Heart left ventricle (tissue), 13 donors: ENCODE measurements at regions not wholly inside any gene's neighbourhood (a gene's known extent, or its start where the extent isn't known, plus 50 kb on each side); places are given as distances from the start of the nearest gene placed in this dataset.

Source experiments
- POLR2A ChIP-seq, 2 donors: fragments of 450-650 bp; IDR thresholded peaks; one replicate each; pipeline ENCODE4 v1.6.1; 2017; ENCODE audit warnings: antibody characterized with exemption in 2 of 2, mild to moderate bottlenecking in 2 of 2, moderate library complexity in 2 of 2
- TF ChIP-seq, protein P1 (sequence below), 12 donors: fragments of 200-600 bp; sonication (generic) in 4 of 12; IDR thresholded peaks; one replicate each; pipeline versions ENCODE4 v1.5.0 to v1.8.0; 2018 to 2022; ENCODE audit warnings: antibody characterized with exemption in 12 of 12, mild to moderate bottlenecking in 5 of 12
- donor health status: ischemic (EF 13 %, LVEDD 7.1; RV severe dilation, severe dysfunction).
- donor health status: DM: no; HTN: yes; CAD: no.
- donor health status: DM: no; HTN: no; CAD: no.
- donor health status: ischemic (EF 25% LVEDD 6.9; RV normal size, moderate dysfunction).
- donor health status: ischemic (EF 25% LVEDD 5.7; RV mildly dilated, moderate dysfunction).
- donor health status: ischemic (EF 35%, LVEDD 5.7; RV mildly dilated, moderate dysfunction).
- donor health status: nonischemic (EF 11% LVEDD 7.7; RV severe dilation, severe dysfunction).
- donor health status: DM: yes; HTN: yes; CAD: no.
- donor health status: PGD.
- donor health status: ischemic (EF 29% LVEDD 5.4; RV normal size, mild dysfunction).
- donor health status: nonischemic (EF 23%, LVEDD 6.1; RV moderate dilation, normal function).

DNA sequence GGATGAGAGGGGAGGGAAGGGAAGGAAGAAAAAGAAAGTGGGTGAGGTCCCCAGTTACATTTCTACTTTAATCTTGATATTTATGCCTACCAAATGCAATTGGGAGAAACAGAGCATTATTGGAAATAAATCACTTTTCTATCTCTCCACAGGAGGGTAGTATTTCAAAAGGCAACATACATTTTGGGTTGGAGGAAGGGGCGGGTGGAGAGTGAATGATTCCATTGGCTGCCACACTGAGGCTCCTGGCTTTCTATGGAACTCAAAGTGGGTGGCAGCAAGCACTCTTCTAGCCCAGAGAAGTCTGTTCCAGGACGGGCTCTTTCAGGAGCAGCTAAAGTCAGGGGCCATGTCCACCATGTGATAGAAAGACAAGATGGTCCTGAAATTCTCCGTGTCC lies 441.3 kb downstream of the DAD1 start:
- TF ChIP-seq POLR2A (IDR thresholded peaks at IDR 0.05) = no peak
- TF ChIP-seq, protein P1, sequence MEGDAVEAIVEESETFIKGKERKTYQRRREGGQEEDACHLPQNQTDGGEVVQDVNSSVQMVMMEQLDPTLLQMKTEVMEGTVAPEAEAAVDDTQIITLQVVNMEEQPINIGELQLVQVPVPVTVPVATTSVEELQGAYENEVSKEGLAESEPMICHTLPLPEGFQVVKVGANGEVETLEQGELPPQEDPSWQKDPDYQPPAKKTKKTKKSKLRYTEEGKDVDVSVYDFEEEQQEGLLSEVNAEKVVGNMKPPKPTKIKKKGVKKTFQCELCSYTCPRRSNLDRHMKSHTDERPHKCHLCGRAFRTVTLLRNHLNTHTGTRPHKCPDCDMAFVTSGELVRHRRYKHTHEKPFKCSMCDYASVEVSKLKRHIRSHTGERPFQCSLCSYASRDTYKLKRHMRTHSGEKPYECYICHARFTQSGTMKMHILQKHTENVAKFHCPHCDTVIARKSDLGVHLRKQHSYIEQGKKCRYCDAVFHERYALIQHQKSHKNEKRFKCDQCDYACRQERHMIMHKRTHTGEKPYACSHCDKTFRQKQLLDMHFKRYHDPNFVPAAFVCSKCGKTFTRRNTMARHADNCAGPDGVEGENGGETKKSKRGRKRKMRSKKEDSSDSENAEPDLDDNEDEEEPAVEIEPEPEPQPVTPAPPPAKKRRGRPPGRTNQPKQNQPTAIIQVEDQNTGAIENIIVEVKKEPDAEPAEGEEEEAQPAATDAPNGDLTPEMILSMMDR (IDR thresholded peaks at IDR 0.05) = no peak
